HG03469 (cell line): ENCODE measurements at regions not wholly inside any gene's neighbourhood (a gene's known extent, or its start where the extent isn't known, plus 50 kb on each side); places are given as distances from the start of the nearest gene placed in this dataset.

Experiments
- ATAC-seq: cut with Tn5 transposase; IDR thresholded peaks from one replicate; pipeline ENCODE4 v1.9.1; 2021; ENCODE audit warnings: mild to moderate bottlenecking, moderate library complexity, moderate number of reproducible peaks; ENCODE audit not compliant: unreplicated experiment

DNA sequence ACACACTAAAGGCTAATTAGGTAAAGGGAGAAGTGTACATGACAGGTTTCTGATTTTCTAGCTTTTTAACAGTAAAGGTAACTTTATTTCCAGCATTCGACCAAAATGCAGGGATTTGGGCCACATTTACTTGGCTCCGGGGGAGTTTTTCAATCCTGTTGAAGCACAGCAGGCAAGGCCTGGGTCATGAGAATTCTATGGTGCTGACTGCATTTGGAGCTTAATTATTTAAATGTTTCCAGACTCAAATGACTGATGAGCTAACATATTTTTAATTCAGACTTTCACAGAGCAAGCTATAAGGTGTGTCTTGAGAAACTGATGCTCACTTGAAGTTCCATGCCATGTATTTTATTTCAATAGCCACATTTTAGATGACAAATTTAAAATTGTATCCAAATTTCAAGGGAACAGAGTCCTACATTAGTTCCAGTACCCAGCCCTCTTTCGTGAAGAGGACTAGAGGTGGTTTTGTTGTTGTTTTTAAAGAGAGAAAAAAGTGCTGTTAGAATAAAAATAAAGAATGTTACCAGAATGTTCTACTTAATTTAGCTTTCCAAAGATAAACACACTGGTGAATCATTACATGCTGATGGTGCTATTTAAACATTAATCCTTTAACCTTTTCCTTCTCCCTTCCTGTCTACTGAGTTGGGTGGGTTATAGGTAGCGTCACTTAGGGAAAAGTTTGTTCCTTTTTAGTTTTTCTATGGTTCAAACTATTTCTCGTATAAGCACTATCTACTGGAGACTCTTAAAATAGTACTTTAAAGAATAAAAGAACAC is 82.3 kb upstream of the PHACTR2 start:
- ATAC-seq: no peak

DNA sequence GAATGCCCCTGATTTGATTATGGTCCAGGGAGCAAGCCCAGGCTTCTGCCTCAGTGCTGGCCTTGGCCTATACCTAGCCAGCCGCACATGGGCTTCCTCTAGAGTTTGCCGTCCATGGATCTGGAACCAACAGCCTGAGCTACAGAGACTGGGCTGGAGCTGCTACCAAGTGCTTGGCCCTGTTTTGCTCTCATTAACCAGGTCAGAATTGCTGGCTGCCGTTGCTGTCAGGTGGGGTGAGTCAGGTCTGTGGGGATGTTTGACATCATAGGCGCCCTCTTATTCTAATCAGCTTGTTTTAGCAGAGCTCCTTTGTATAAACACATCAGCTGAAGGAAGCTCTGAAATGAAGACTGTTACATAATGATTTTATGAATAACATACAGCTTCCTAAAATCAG is 83.1 kb upstream of the PHACTR2 start:
- no peak for ATAC-seq

GRCh38 chr6:143592335-143592734 is 80.8 kb upstream of the FUCA2 start:
- ATAC-seq: no peak

- no peak for ATAC-seq
Observed at GRCh38 chr6:143591441-143591840, 79.9 kb upstream of the FUCA2 start.

DNA sequence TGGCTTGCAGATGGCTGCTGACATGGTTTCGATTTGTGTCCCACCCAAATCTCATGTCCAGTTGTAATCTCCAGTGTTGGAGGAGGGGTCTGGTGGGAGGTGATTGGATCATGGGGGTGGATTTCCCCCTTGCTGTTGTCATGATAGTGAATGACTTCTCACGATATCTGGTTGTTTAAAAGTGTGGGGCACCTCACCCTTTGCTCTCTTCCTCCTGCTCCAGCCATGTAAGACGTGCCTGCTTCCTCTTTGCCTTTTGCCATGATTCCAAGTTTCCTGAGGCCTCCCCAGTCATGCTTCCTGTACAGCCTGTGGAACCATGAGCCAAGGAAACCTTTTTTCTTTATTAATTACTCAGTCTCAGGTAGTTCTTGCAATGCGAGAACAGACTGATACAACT is 77.6 kb upstream of the FUCA2 start:
- no peak for ATAC-seq

GRCh38 chr6:143586557-143586956 is 75.0 kb upstream of the FUCA2 start:
- no peak for ATAC-seq

- no peak for ATAC-seq
Observed at GRCh38 chr6:143585716-143586115, 74.2 kb upstream of the FUCA2 start.

DNA sequence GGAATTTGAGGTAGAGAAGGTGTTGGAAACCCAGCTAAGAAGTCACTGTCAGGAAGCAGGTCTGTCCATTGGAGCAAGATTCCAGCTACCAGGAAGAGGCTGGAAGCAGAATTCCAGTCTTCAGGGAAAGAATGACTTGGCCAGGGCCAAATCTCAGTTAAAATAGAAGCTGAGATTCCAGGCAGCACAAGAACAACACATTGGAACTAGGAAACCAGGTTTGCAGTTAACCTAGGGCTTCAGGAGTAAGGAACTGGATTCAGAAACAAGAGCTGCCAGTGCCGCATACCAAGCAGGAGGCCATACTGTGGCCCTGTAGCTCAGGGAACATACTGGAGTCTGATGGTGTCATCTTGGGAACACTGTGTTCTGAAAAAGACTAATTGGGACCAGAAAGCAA is 73.7 kb upstream of the FUCA2 start:
- no peak for ATAC-seq

GRCh38 chr6:143583542-143584327 is 72.2 kb upstream of the FUCA2 start:
- no peak for ATAC-seq

- ATAC-seq: no peak
Observed at GRCh38 chr6:143581835-143582480, 70.4 kb upstream of the FUCA2 start.

DNA sequence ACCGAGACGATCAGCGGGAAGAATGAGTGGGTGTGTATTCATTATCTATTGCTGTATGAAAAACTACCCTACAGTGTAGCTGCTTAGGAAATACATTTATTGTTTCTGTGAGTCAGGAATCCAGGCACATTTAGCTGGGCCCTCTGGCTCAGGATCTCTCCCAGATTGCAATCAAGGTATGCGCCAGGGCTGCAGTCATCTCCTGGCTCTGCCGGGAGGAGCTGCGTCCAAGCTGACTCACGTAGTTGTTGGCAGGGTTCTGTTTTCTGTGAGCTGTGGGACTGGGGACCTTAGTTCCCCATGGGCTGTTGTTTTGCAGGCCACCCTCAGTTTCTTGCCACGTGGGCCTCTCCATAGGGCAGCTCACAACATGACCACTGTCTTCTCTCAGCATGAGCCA is 68.2 kb upstream of the FUCA2 start:
- no peak for ATAC-seq

- ATAC-seq: no peak
Observed at GRCh38 chr6:143578054-143578453, 66.5 kb upstream of the FUCA2 start.

DNA sequence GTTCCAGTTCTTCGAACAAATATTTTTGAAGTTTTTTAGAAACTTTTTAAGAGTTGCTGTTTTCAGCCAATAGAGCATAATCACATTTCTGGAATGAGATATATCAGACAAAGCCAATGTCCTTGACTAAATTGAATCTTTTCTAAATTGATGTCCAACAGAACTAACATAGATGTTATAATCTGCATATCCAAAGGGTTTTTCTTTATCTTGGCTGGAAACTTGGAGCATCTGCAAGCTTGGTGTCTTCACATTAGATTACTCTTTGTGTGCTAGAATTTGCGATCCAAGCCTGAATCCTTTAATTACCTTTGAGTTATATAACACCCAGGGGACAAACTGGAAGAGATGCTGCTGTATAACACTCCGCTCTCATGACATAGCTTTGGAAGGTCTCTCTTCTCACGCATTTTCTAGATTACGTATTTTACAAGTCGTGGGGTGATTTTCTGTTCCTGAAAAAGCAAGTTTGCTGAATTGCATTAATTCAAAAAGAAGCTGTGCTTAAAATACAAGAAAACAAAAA is 64.4 kb upstream of the FUCA2 start:
- no peak for ATAC-seq

DNA sequence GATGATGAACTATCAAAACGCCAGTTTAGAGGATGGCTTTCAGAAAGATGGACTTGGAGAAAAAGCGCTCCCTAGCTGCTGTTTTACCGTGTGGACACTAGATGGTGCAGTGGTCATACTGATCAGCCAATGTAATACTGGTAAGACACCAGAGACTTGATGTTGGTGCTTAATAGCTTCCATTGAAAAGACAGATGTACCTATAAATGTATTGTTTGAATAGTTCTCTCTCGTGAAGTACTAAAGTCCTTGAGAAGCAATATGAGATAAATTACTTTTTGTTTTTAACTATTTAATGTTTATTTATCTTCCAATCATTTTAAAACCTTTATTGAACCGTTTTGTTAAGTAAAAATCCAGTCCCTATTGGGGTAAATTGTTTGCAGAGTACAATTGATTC is 63.9 kb upstream of the FUCA2 start:
- ATAC-seq: peak; percentile 92

GRCh38 chr6:143570147-143570853 is 58.8 kb upstream of the FUCA2 start:
- no peak for ATAC-seq

DNA sequence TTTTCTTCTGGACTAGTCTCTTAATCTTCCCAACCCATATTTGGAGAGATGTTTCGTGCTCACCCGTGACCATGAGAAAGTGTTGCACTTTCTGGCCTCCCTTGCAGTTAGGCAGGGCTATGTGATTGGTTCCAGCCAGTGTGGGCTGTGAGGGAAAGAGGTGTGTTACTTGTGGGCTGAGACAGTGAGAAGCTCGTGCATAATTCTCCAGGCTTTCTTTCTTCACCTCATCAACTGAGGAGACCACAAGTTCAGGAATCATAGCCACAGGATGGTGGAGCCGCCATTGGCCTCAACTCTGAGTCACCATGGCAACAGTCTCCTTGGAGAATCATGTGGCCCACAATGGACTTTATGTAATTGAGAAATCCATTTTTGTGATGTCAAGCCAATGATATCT is 57.5 kb upstream of the FUCA2 start:
- ATAC-seq: no peak

- ATAC-seq: no peak
Observed at GRCh38 chr6:143564484-143565017, 53.0 kb upstream of the FUCA2 start.

GRCh38 chr6:143562143-143562542 is 50.6 kb upstream of the FUCA2 start:
- ATAC-seq: no peak
